Suprapubic skin (tissue), 4 donors: ENCODE measurements at regions not wholly inside any gene's neighbourhood (a gene's known extent, or its start where the extent isn't known, plus 50 kb on each side); places are given as distances from the start of the nearest gene placed in this dataset.

ENCODE experiments used
- DNase-seq, 2 donors: peaks; one replicate each; pipeline ENCODE4 v3.0.0-alpha.2; 2019; ENCODE audit warnings: low spot score in 2 of 2
- H3K27ac ChIP-seq: fragments of 200-600 bp; sonication (generic); one replicate; pipeline ENCODE4 v1.5.1; 2019
- H3K27me3 ChIP-seq: fragments of 200-600 bp; sonication (generic); one replicate; pipeline ENCODE4 v1.5.1; 2019
- H3K36me3 ChIP-seq: fragments of 200-600 bp; sonication (generic); one replicate; pipeline ENCODE4 v1.5.1; 2019
- H3K4me1 ChIP-seq: fragments of 200-600 bp; sonication (generic); one replicate; pipeline ENCODE4 v1.5.1; 2019
- H3K4me3 ChIP-seq: fragments of 200-600 bp; sonication (generic); one replicate; pipeline ENCODE4 v1.5.1; 2019; ENCODE audit warnings: mild to moderate bottlenecking
- H3K9me3 ChIP-seq: fragments of 200-600 bp; sonication (generic); one replicate; pipeline ENCODE4 v1.5.1; 2019
- CTCF ChIP-seq, 2 donors: fragments of 200-600 bp in 1 of 2; fragments of 450-650 bp in 1 of 2; sonication (generic) in 1 of 2; IDR thresholded peaks; one replicate each; pipeline ENCODE4 v1.5.1; 2016 to 2019; ENCODE audit warnings: antibody characterized with exemption in 2 of 2, mild to moderate bottlenecking in 1 of 2, moderate library complexity in 1 of 2
- EP300 ChIP-seq: sonication (generic); formaldehyde crosslinking; IDR thresholded peaks from one replicate; pipeline ENCODE4 v1.6.1; 2017; ENCODE audit warnings: antibody characterized with exemption
- POLR2A ChIP-seq, 2 donors: fragments of 450-650 bp; IDR thresholded peaks; one replicate each; pipeline ENCODE4 v1.6.1; 2017; ENCODE audit warnings: antibody characterized with exemption in 2 of 2, mild to moderate bottlenecking in 2 of 2, moderate library complexity in 2 of 2
- POLR2AphosphoS5 ChIP-seq, 3 donors: sonication (generic); formaldehyde crosslinking; IDR thresholded peaks; one replicate each; pipeline ENCODE4 v1.6.1; 2017; ENCODE audit warnings: antibody characterized with exemption in 3 of 3
- WGBS: methylation state at CpG from one replicate; pipeline ENCODE4 v1.1.5; 2018; 5-methylcytosine and 5-hydroxymethylcytosine counted together

DNA sequence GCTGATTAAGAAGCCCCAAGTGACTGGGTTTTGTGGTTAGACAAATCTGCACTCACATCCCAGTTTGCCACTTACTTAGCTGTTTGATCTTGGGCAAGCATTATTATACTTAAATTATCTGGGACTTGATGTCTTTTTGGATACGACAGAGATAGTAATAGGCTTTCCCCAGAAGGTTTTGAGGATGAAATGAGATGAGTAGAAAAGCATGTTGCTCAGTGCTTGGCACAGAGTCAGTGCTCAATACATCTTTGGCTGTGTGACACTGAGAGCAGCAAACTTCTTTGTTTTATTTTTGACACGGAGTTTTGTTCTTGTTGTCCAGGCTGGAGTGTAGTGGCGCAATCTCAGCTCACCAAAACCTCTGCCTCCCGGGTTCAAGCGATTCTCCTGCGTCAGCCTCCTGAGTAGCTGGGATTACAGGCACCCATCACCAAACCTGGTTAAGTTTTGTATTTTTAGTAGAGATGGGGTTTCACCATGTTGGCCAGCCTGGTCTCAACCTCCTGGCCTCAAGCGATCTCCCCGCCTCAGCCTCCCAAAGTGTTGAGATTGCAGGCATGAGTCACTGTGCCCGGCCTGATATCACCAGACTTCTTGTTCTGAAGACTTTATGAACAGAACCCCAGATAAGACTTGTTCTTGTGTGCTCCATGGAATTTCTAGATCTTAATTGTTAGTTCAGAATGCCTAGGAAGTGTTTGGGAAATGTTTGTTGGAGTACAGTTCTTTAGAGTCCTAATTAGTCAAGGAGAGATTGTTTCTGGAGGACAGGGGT is 521.2 kb downstream of the SLC4A3 start:
- DNase-seq = no peak
- TF ChIP-seq POLR2A (IDR thresholded peaks at IDR 0.05) = no peak
- no peak for TF ChIP-seq POLR2AphosphoS5 (IDR thresholded peaks at IDR 0.05)
- TF ChIP-seq EP300 = no peak
- no peak for TF ChIP-seq CTCF (IDR thresholded peaks at IDR 0.05)
- Histone ChIP-seq H3K27me3 (no peaks in the 10 kb centered on the region), H3K9me3 (no peaks in the 10 kb centered on the region), H3K27ac (no peak overlapping the region), H3K4me3 (no peak overlapping the region), H3K36me3 (no peaks in the 10 kb centered on the region), H3K4me1 (no peaks in the 10 kb centered on the region)
- WGBS = 84% methylated on average over 9 of the region's 9 CpGs

GRCh38 chr2:220151341-220151740 is 523.9 kb downstream of the SLC4A3 start:
- TF ChIP-seq CTCF (IDR thresholded peaks at IDR 0.05) = no peak
- TF ChIP-seq EP300 = no peak
- TF ChIP-seq POLR2AphosphoS5 (IDR thresholded peaks at IDR 0.05) = no peak
- no peak for TF ChIP-seq POLR2A (IDR thresholded peaks at IDR 0.05)
- no peak for DNase-seq
- H3K9me3 ChIP-seq = no peaks in the 10 kb centered on the region
- WGBS = 85% methylated on average over 2 of the region's 2 CpGs
- H3K27me3 ChIP-seq = no peaks in the 10 kb centered on the region
- no peak overlapping the region for H3K27ac ChIP-seq
- H3K4me3 ChIP-seq = no peak overlapping the region
- H3K36me3 ChIP-seq = no peaks in the 10 kb centered on the region
- no peaks in the 10 kb centered on the region for H3K4me1 ChIP-seq

- Histone ChIP-seq H3K27ac (no peak overlapping the region), H3K9me3 (no peaks in the 10 kb centered on the region), H3K27me3 (no peaks in the 10 kb centered on the region), H3K4me3 (no peak overlapping the region), H3K36me3 (no peaks in the 10 kb centered on the region), H3K4me1 (no peaks in the 10 kb centered on the region)
- TF ChIP-seq POLR2AphosphoS5 (IDR thresholded peaks at IDR 0.05) (no peak), CTCF (IDR thresholded peaks at IDR 0.05) (no peak), EP300 (no peak), POLR2A (IDR thresholded peaks at IDR 0.05) (no peak)
- WGBS = 55% methylated on average over 4 of the region's 4 CpGs
- no peak for DNase-seq
These were observed 525.0 kb downstream of the SLC4A3 start for GRCh38 chr2:220152281-220152935.

GRCh38 chr2:220153118-220153517 is 525.7 kb downstream of the SLC4A3 start:
- no peaks in the 10 kb centered on the region for H3K9me3 ChIP-seq
- H3K4me1 ChIP-seq = no peaks in the 10 kb centered on the region
- H3K27ac ChIP-seq = no peak overlapping the region
- no peak for DNase-seq
- H3K4me3 ChIP-seq = no peak overlapping the region
- H3K27me3 ChIP-seq = no peaks in the 10 kb centered on the region
- TF ChIP-seq EP300 (no peak), POLR2AphosphoS5 (IDR thresholded peaks at IDR 0.05) (no peak), POLR2A (IDR thresholded peaks at IDR 0.05) (no peak), CTCF (IDR thresholded peaks at IDR 0.05) (no peak)
- 94% methylated on average over 4 of the region's 4 CpGs for WGBS
- H3K36me3 ChIP-seq = no peaks in the 10 kb centered on the region

DNA sequence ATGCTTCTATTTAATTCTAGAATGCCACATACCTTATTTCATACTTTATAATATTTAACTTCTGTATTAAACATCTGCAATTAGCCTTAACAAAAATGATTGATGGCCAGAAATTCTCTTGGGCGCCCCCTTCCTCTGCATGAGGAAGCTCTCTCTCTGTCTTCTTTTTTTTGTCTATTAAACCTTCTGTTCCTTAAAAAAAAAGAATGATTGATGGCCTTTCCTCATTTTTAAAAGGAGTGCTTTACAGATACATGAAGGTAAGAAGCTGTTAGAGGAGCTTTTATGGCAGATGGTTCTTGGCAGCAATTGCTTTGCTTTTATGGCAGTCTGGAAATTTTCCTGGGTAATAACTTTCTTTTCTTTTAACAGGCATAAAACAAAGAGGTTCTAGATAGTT is 526.9 kb downstream of the SLC4A3 start:
- Histone ChIP-seq H3K36me3 (no peaks in the 10 kb centered on the region), H3K4me1 (no peaks in the 10 kb centered on the region), H3K9me3 (no peaks in the 10 kb centered on the region), H3K4me3 (no peak overlapping the region), H3K27me3 (no peaks in the 10 kb centered on the region), H3K27ac (no peak overlapping the region)
- TF ChIP-seq POLR2AphosphoS5 (IDR thresholded peaks at IDR 0.05) = no peak
- no peak for TF ChIP-seq EP300
- no peak for TF ChIP-seq POLR2A (IDR thresholded peaks at IDR 0.05)
- TF ChIP-seq CTCF (IDR thresholded peaks at IDR 0.05) = no peak
- 59% methylated on average over 1 of the region's 1 CpG for WGBS
- DNase-seq = no peak
